Fibroblast of skin of back (primary cell): ENCODE measurements at regions not wholly inside any gene's neighbourhood (a gene's known extent, or its start where the extent isn't known, plus 50 kb on each side); places are given as distances from the start of the nearest gene placed in this dataset.
"Not testable (repeated sequence)": the region's sequence is repeated elsewhere in the genome, so short reads cannot be mapped to it uniquely, and the experiment has no call there.

ENCODE experiments used
- DNase-seq: peaks from one replicate; pipeline ENCODE4 v3.0.0-alpha.2; 2013

GRCh38 chr17:20851591-20852238 lies 191.1 kb downstream of the USP22 start:
- peak; percentile 38 for DNase-seq

GRCh38 chr17:20852239-20852989 lies 190.4 kb downstream of the USP22 start:
- peak; percentile 55 for DNase-seq

GRCh38 chr17:20852990-20853370 lies 189.8 kb downstream of the USP22 start:
- DNase-seq = no peak

DNA sequence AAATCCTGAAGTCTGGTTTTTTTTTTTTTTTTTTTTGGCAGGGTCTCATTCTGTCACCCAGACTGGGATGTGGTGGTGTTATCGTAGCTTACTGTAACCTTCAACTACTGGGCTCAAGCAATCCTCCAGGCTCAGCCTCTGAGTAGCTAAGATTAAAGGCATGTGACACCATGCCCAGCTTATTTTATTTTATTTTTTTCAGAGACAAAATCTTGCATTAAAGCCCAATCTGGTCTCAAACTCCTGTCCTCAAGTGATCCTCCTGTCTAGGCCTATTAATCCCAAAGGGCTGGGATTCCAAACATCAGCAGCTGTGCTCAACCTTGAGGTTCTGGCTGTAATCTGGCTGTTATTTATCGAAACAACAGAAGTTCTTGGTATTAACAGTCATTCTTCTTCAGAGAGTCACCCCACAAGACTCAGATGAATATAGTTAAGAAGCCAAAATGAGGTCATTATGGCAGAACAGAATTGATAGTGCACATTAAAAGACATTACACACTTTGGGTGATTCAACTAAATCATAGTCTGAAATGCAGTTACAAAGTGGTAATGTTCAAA lies 186.8 kb downstream of the USP22 start:
- DNase-seq = peak; percentile 18

DNA sequence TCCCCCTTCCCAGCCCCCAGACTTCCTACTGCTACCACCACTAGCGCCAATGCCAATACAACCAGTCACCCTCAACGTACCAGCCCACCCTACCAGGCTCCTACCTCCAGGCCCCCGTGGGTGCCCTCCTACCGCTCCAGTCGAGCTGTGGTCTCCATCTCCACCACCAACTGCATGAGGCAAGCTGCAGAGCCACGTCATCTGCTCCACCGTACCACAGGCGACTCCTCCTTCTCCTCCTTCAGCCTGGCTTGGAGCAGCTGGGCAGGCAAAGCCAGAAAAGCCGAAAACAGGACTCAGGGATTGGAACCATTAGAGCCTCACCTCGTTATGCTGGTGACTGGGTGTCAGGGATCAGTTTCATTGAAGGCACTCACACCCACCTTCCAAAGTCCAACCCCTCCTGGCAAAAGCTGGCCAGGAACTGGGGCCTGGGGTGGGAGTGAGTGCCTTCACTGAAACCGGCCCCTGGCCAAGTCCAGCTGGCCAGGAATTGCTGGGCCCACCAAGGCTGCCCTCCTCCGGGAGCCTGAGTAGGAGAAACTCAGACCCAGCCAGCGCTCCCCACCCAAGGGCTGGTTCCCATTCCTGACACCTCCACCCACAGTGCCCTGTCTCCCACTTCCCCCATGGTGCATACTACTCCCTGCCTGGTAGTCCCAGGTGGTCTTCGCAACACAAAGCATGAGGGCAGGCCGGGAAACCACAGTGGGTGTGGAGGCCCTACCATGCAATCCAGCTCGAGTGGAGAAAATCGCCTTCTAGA lies 176.2 kb downstream of the USP22 start:
- DNase-seq = not testable (repeated sequence)

DNA sequence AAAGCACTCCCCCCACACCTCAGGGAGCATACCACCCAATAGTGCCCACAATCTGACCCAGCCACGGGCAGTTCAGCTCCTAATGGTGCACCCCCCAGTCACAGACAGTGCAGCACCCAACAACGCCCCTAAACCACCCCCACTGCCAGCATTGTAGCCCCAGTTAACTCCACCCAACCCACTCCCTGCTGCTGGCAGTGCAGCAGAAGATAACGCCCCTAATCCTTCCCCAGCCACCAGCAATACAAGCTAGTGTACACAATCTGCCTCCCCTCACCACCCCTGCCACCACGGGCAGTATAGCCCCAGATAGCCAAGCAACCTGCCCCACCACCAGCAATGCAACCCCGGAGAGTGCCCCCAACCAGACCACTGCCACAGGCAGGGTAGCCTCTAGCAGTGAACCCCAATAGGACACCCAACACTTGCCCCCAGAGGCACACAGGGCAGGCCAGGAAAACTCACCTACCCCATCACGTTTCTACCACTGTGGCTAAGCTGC lies 175.3 kb downstream of the USP22 start:
- DNase-seq = not testable (repeated sequence)

DNA sequence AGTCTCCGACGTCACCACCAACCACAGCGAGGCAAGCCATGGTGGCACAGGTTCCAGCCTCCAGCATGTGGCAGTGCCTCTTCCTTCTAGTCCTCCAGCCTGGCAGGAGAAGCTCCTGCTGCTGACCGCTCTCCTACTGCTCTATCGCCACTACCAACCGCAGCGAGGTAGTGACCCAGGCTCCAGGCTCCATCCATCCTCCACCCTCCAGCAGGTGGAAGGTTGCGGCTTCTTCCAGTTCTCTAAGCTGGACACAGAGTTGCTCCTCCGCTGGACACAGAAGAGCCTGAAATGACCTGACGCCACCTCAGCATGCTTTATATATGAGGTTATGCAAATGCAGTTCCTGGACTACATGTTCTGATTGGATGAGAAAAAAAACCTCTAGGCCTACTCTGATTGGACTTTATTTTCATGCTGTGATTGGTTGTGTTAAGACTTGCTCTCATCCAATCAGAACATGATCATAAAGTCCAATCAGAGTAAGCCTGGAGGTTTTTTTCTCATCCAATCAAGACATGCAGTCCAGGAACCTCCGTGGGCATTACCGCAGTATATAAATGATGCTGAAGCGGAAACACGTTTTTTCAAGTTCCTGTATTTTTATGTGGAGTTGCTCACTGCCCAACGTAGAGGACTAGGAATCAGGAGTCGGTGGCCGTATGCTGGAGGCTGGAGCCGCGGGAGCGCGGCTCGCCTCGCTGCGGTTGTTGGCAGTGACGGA lies 174.7 kb downstream of the USP22 start:
- not testable (repeated sequence) for DNase-seq

DNA sequence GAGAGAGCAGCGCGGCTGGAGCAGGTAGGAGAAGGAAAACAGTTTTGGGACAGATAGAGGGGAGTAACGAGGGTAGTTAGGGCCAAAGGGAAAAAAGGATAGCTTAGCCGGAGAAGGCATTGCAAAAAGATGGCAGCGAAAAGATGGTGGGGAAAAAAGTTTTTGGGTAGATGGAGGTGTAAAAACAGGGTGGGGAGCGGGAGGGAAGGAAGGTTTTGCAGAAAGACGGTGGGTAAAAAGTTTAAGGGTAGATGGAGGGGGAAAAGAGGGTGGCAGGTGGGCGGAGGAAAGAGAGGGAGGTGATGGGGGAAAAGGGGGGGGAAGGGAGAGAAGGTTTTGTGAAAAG lies 174.2 kb downstream of the USP22 start:
- not testable (repeated sequence) for DNase-seq

GRCh38 chr17:20873173-20873572 lies 169.6 kb downstream of the USP22 start:
- DNase-seq = not testable (repeated sequence)

DNA sequence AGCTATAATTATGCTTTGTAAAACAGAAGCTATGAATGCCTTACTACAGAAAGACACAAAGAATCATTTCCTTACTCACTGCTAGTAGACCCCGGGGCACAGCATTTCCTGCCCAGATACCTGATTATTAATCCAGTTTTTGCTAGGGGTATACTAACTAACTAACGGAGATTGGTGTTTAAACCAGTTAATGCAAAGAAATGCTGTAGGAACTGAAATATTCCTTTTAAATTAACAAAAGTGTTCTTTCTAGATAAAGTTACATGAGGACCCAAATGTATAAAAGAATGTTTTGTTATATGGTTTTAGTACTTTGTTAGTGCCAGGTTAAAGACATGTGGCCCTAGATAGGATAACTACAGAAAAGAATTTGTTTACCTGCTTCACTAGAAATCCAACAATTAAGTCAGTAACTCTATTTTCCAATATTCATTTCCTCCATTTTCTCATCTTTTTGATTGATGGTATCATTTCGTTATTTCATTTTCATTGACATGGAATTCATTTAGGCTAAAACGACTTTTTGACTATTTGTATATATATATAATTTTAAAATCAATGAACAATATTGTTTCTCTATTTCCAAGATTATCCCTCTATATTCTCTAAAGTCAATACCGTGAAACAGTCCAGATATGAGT lies 169.0 kb downstream of the USP22 start:
- not testable (repeated sequence) for DNase-seq

- not testable (repeated sequence) for DNase-seq
Observed at GRCh38 chr17:20877384-20877783, 165.4 kb downstream of the USP22 start.

DNA sequence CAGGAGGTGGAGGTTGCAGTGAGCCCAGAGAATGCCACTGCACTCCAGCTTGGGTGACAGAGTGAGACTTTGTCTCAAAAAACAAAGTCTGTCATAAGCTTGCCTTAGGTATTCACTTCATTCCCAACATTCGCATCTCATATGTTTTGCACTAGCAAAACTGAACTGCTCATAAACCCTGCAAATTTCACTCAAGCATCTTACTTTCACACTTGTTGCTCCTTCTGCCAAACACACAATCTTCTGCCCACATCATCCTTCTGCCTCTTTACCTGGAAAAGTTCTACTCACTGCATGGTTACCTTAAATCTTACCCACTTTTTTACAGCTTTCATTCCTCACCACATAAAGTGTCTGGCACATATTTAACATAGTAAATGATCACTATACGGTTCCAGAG lies 152.5 kb downstream of the USP22 start:
- DNase-seq = no peak

GRCh38 chr17:20895426-20895825 lies 147.4 kb downstream of the USP22 start:
- DNase-seq = not testable (repeated sequence)

DNA sequence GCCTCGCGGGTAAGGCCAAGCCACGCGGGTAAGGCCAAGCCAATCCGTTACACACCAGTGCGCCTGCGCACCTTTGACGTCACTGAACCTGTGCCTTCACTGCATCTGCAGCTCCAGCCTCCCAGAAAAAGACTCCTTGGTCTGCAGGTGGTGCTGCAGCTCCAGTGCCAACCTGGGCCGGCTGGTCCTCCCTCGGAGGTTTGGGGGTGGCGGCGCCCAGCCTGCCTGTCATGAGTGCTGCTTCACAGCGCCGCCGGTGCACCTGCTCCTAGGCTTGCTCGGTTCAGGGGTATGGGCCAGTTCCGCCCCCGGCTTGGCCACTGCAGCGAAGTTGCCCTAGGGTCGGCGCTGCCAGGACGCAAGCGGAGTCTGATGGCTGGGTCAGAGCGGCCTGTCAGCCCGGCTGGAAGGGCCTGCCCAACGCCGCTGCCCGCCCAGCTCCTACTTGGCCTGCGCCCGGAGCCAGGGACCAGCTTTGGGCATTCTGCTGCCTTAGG lies 146.6 kb downstream of the USP22 start:
- DNase-seq = peak; percentile 6

GRCh38 chr17:20898726-20899125 lies 144.1 kb downstream of the USP22 start:
- peak; percentile 28 for DNase-seq

DNA sequence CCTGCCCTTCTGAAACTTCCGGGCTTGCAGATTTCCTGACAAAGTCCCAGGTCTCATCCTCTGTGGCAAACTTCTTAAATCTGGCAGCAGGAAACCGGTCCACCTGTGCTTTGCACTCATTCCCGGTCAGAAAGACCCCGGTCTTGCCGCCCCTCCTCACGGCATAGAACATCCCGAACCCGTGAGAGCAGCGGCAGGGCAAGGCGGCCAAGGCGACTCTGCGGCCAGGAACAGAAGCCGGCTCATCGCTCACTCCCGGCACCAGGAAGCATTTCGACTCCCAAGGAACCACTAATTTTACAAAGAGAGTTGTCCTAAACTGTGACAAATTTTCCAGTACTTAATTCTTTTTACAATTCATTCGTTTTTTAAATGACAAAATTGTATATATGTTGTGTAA lies 140.3 kb downstream of the USP22 start:
- DNase-seq = not testable (repeated sequence)

- not testable (repeated sequence) for DNase-seq
Observed at GRCh38 chr17:20903549-20903948, 139.3 kb downstream of the USP22 start.

DNA sequence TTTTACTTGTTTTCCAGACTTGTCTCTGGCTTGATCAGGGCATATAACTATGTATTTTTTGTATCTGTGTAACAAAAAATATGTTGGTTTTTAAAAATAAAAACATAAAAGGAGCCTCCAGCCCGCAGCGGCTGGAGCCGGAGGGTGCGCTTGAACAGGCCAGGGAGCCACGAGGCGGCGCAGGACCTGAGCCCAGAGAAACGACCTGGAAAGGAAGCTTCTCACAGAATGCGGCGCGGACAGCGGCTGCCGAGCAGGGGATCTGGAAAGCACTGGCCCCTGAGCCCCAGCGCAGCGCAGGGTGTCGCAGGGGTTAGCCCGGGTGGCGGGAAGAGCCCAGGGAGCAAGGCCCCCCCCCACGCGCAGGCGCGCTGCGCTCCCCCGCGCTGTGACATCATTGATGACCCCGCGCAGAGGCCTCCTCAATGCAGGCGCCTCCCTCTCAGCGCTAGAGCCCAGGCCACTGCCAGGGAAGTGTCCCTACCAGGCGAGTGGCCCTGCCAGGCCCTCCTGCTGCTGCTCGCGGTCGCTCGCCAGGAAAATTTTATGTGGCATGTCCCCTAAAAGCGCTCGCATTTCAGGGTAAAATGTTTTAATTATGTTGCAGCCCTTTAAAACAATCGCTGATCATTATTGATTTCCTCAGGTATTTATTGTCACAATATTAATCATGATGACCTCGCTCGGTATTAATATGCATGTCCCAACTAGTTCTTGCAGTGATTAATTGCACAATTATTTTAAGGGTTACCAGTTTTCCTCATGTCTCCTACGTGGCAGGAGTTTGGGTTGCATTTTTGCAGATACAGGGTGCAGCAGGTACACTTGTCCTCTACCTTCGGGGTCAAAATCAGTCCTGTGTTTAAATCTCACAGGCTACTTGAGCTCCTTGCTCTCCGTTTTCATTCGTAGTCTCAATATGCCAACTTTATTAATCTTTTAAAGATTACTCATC lies 134.2 kb downstream of the USP22 start:
- peak; percentile 87 for DNase-seq

DNA sequence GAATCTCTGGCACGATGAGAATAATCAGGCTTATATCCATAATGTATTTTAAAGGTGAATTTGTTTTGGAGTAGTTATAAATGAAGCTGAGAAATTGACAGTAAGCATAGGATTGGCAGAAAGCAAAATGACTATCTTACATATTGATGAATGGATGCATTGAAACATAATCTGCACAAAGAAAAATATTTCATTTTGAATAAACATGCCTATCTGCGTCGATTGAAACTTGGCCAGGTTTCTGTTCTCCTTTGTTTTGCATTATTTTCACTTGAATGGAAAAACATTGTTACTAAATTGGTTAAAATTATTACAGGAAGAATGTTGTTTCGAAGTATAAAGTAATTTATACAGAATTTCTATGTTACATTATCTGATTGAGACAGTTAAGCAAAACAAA lies 128.2 kb downstream of the USP22 start:
- no peak for DNase-seq

DNA sequence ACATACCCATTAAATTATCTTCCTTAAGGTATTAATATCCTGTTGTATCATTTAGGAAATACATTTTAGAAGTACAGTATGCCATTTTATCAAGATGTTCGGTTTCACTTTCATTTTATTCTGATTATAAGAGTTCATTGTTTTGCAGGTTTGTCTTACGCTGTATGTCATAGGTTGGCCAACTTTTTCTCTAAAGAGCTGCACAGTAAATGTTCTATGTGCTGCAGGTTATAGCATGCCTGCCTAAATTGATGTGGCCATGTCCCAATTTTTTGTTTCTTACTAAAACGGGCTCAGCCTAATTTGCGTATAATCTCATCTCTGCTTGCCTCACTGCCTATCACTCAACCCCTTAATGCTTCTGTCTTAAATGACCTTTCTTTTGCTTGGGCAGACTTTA lies 126.4 kb downstream of the USP22 start:
- no peak for DNase-seq
